ENCODE measurements at regions not wholly inside any gene's neighbourhood (a gene's known extent, or its start where the extent isn't known, plus 50 kb on each side); places are given as distances from the start of the nearest gene placed in this dataset.

GRCh38 chr13:53338760-53339159 lies 310.1 kb downstream of the OLFM4 start:
- no peaks in the 10 kb centered on the region for H3K36me3 Mint-ChIP-seq (ENCODE audit: insufficient read depth)
- H3K27ac Mint-ChIP-seq, result no peak overlapping the region
- TF ChIP-seq CTCF (IDR thresholded peaks at IDR 0.05; ENCODE audit: unreplicated experiment), result no peak
- H3K4me3 Mint-ChIP-seq (ENCODE audit: low read depth), result no peak overlapping the region
- no peaks in the 10 kb centered on the region for H3K27me3 Mint-ChIP-seq
- no peak for DNase-seq (ENCODE audit: low spot score, unreplicated experiment)
- H3K4me1 Mint-ChIP-seq (ENCODE audit: low read depth), result peaks cover 3% of the 10 kb centered on the region
- H3K9me3 Mint-ChIP-seq (ENCODE audit: low read depth), result no peaks in the 10 kb centered on the region

- H3K4me3 Mint-ChIP-seq (ENCODE audit: low read depth), result no peak overlapping the region
- TF ChIP-seq CTCF (IDR thresholded peaks at IDR 0.05; ENCODE audit: unreplicated experiment), result no peak
- no peaks in the 10 kb centered on the region for H3K9me3 Mint-ChIP-seq (ENCODE audit: low read depth)
- DNase-seq (ENCODE audit: low spot score, unreplicated experiment), result no peak
- H3K4me1 Mint-ChIP-seq (ENCODE audit: low read depth), result peaks cover 3% of the 10 kb centered on the region
- H3K36me3 Mint-ChIP-seq (ENCODE audit: insufficient read depth), result no peaks in the 10 kb centered on the region
- H3K27me3 Mint-ChIP-seq, result no peaks in the 10 kb centered on the region
- no peak overlapping the region for H3K27ac Mint-ChIP-seq
These were observed 312.0 kb downstream of the OLFM4 start for GRCh38 chr13:53340505-53341143.

- Mint-ChIP-seq H3K27me3 (no peaks in the 10 kb centered on the region), H3K9me3 (ENCODE audit: low read depth) (no peaks in the 10 kb centered on the region), H3K4me1 (ENCODE audit: low read depth) (peaks cover 3% of the 10 kb centered on the region), H3K36me3 (ENCODE audit: insufficient read depth) (no peaks in the 10 kb centered on the region), H3K4me3 (ENCODE audit: low read depth) (no peak overlapping the region), H3K27ac (no peak overlapping the region)
- DNase-seq (ENCODE audit: low spot score, unreplicated experiment), result no peak
- no peak for TF ChIP-seq CTCF (IDR thresholded peaks at IDR 0.05; ENCODE audit: unreplicated experiment)
These were observed 312.5 kb downstream of the OLFM4 start for GRCh38 chr13:53341144-53341510.

- Mint-ChIP-seq H3K4me1 (ENCODE audit: low read depth) (peaks cover 3% of the 10 kb centered on the region), H3K27me3 (no peaks in the 10 kb centered on the region)
These were observed 314.2 kb downstream of the OLFM4 start for GRCh38 chr13:53342623-53343360.

GRCh38 chr13:53343361-53343744 lies 314.7 kb downstream of the OLFM4 start:
- Mint-ChIP-seq H3K27ac (no peak overlapping the region), H3K9me3 (ENCODE audit: low read depth) (no peaks in the 10 kb centered on the region), H3K27me3 (no peaks in the 10 kb centered on the region), H3K4me1 (ENCODE audit: low read depth) (peaks cover 3% of the 10 kb centered on the region), H3K36me3 (ENCODE audit: insufficient read depth) (no peaks in the 10 kb centered on the region), H3K4me3 (ENCODE audit: low read depth) (no peak overlapping the region)
- no peak for TF ChIP-seq CTCF (IDR thresholded peaks at IDR 0.05; ENCODE audit: unreplicated experiment)
- DNase-seq (ENCODE audit: low spot score, unreplicated experiment), result no peak

More at GRCh38 chr13:53342623-53343360, 314.2 kb downstream of the OLFM4 start:
- no peak overlapping the region for H3K4me3 Mint-ChIP-seq (ENCODE audit: low read depth)
- no peaks in the 10 kb centered on the region for H3K36me3 Mint-ChIP-seq (ENCODE audit: insufficient read depth)
- DNase-seq (ENCODE audit: low spot score, unreplicated experiment), result no peak
- H3K9me3 Mint-ChIP-seq (ENCODE audit: low read depth), result no peaks in the 10 kb centered on the region
- TF ChIP-seq CTCF (IDR thresholded peaks at IDR 0.05; ENCODE audit: unreplicated experiment), result peak; percentile 6
- H3K27ac Mint-ChIP-seq, result no peak overlapping the region
